ENCODE measurements at regions not wholly inside any gene's neighbourhood (a gene's known extent, or its start where the extent isn't known, plus 50 kb on each side); places are given as distances from the start of the nearest gene placed in this dataset.

DNA sequence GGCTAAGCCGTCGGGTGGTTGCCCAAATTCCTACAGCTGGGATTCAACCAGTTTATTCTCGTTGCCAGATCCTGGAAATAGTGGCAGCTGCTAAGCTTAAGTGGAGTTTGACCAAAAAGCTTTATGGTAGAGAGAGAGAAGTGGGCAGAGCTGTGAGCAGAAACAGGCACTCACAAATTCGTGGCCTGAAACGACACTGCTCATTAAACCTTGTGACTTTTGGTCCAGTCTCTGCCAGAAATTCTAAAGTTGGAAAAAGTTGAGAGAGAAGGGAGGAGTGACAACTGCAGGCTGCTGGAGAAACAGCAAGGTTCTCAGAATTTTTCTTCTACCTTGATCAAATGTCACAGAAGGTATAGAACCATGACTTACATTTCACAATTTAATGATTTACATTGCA, 131.5 kb downstream of the MTX3 start:
- Mint-ChIP-seq H3K27ac (no peak overlapping the region), H3K9me3 (no peaks in the 10 kb centered on the region), H3K4me3 (no peak overlapping the region), H3K4me1 (no peaks in the 10 kb centered on the region), H3K27me3 (ENCODE audit: low read depth) (no peaks in the 10 kb centered on the region), H3K36me3 (ENCODE audit: insufficient read depth in 1 of 3, low read depth in 3 of 3) (no peaks in the 10 kb centered on the region; a peak in 1 of 7 replicates)
- no peak overlapping the region for H2AFZ ChIP-seq (ENCODE audit: low read length)
- H3K56ac ChIP-seq (ENCODE audit: insufficient read length, low read depth, low read length): no peak overlapping the region
- no peak overlapping the region for H3K23ac ChIP-seq (ENCODE audit: insufficient read length, low read depth, low read length)
- H3T11ph ChIP-seq (ENCODE audit: low read length): no peak overlapping the region
- H2BK120ac ChIP-seq (ENCODE audit: low read depth, low read length, poor library complexity, severe bottlenecking): no peak overlapping the region
- WGBS (ENCODE audit: extremely low coverage, insufficient read length, low lambda C conversion rate): no CpG with 5 or more reads among the region's 5 CpGs
- DNase-seq: no peak
- no peak for TF ChIP-seq CTCF (conservative IDR thresholded peaks at IDR 0.05)
- no peak overlapping the region for H3K14ac ChIP-seq (ENCODE audit: insufficient read depth, low read length)
- no peaks in the 10 kb centered on the region for H4K20me1 ChIP-seq (ENCODE audit: control insufficient read depth, insufficient read depth, insufficient read length)
- H2BK20ac ChIP-seq (ENCODE audit: low read depth, low read length, poor library complexity, severe bottlenecking): no peak overlapping the region
- H4K5ac ChIP-seq (ENCODE audit: insufficient read length, low read depth, low read length): no peak overlapping the region
- H3K23me2 ChIP-seq (ENCODE audit: insufficient read length, low read depth, low read length, poor library complexity, severe bottlenecking): no peaks in the 10 kb centered on the region
- no peak overlapping the region for H3K9ac ChIP-seq (ENCODE audit: extremely low read depth, insufficient read length, low read length)
- H2BK5ac ChIP-seq (ENCODE audit: insufficient read length, low read length): no peak overlapping the region
- no peaks in the 10 kb centered on the region for H3K27me3 ChIP-seq (ENCODE audit: insufficient read depth, low read length)
- H3K4me2 ChIP-seq (ENCODE audit: insufficient read depth, insufficient read length, low read length): no peak overlapping the region
- H3K79me1 ChIP-seq (ENCODE audit: insufficient read depth, low read depth, low read length, poor library complexity, severe bottlenecking): no peaks in the 10 kb centered on the region
- H2BK12ac ChIP-seq (ENCODE audit: insufficient read length, low read depth, low read length): no peak overlapping the region
- no peak overlapping the region for H4K91ac ChIP-seq (ENCODE audit: insufficient read length, low read depth, low read length)
- no peak overlapping the region for H3K18ac ChIP-seq (ENCODE audit: insufficient read length, low read depth, low read length)
- H3K27ac ChIP-seq (ENCODE audit: insufficient read length, low read depth, low read length): no peak overlapping the region
- no peaks in the 10 kb centered on the region for H3K4me1 ChIP-seq (ENCODE audit: insufficient read depth, low read length)
- H3K9me3 ChIP-seq (ENCODE audit: control insufficient read depth, low read depth, low read length): no peaks in the 10 kb centered on the region
- H3K79me2 ChIP-seq (ENCODE audit: insufficient read depth, low read length): no peaks in the 10 kb centered on the region
- no peak overlapping the region for H2BK15ac ChIP-seq (ENCODE audit: low read depth, low read length)
- H4K8ac ChIP-seq (replicated peaks; ENCODE audit: insufficient read length, low read depth, low read length): no peak overlapping the region
- H3K4ac ChIP-seq (ENCODE audit: low read depth, low read length): no peak overlapping the region
- no peak overlapping the region for H2AK5ac ChIP-seq (ENCODE audit: insufficient read length, low read length)
